Neutrophil (primary cell): ENCODE measurements at regions not wholly inside any gene's neighbourhood (a gene's known extent, or its start where the extent isn't known, plus 50 kb on each side); places are given as distances from the start of the nearest gene placed in this dataset.

Source experiments
- H3K27ac ChIP-seq: fragments of 200-600 bp; sonication (generic); 2 replicates; pipeline ENCODE4 v1.5.1; 2016; ENCODE audit warnings: mild to moderate bottlenecking, moderate library complexity
- H3K27me3 ChIP-seq: fragments of 200-600 bp; sonication (generic); 2 replicates; pipeline ENCODE4 v1.6.0; 2016; ENCODE audit warnings: mild to moderate bottlenecking
- H3K36me3 ChIP-seq: fragments of 200-600 bp; sonication (generic); 2 replicates; pipeline ENCODE4 v1.5.1; 2017
- H3K4me1 ChIP-seq, 2 experiments: fragments of 200-600 bp in 1 of 2; sonication (generic) in 1 of 2; 1 replicate in 1 of 2; 2 replicates in 1 of 2; pipeline versions ENCODE4 v1.5.1 to v1.6.1; 2013 to 2016; ENCODE audit warnings: low read depth in 1 of 2, low read length in 1 of 2, mild to moderate bottlenecking in 1 of 2, moderate library complexity in 1 of 2; ENCODE audit not compliant: control insufficient read depth in 1 of 2, insufficient read depth in 1 of 2
- H3K4me3 ChIP-seq, 2 experiments: fragments of 200-600 bp in 1 of 2; sonication (generic) in 1 of 2; 1 replicate in 1 of 2; 2 replicates in 1 of 2; pipeline ENCODE4 v1.5.1; 2013 to 2016; ENCODE audit warnings: low read depth in 1 of 2, low read length in 1 of 2, mild to moderate bottlenecking in 1 of 2, moderate library complexity in 1 of 2
- H3K9me3 ChIP-seq: fragments of 200-600 bp; sonication (generic); 2 replicates; pipeline ENCODE4 v1.5.1; 2016
- CTCF ChIP-seq: fragments of 200-600 bp; sonication (generic); IDR thresholded peaks from 2 replicates; pipeline ENCODE4 v1.5.1; 2016; ENCODE audit warnings: antibody characterized with exemption

GRCh38 chr16:66003201-66003600 lies 363.3 kb upstream of the CDH5 start:
- H3K4me3 ChIP-seq, result no peak overlapping the region
- H3K27me3 ChIP-seq, result peaks cover 8% of the 10 kb centered on the region
- TF ChIP-seq CTCF, result no peak
- no peaks in the 10 kb centered on the region for H3K9me3 ChIP-seq
- H3K36me3 ChIP-seq, result no peaks in the 10 kb centered on the region
- H3K4me1 ChIP-seq, result no peaks in the 10 kb centered on the region
- no peak overlapping the region for H3K27ac ChIP-seq

GRCh38 chr16:66002601-66003000 lies 363.9 kb upstream of the CDH5 start:
- H3K27ac ChIP-seq, result no peak overlapping the region

GRCh38 chr16:66001432-66001831 lies 365.1 kb upstream of the CDH5 start:
- Histone ChIP-seq H3K9me3 (no peaks in the 10 kb centered on the region), H3K27ac (no peak overlapping the region), H3K4me3 (no peak overlapping the region), H3K27me3 (peaks cover 8% of the 10 kb centered on the region), H3K36me3 (no peaks in the 10 kb centered on the region), H3K4me1 (no peaks in the 10 kb centered on the region)
- TF ChIP-seq CTCF, result no peak

More at GRCh38 chr16:66002601-66003000, 363.9 kb upstream of the CDH5 start:
- Histone ChIP-seq H3K36me3 (no peaks in the 10 kb centered on the region), H3K4me3 (no peak overlapping the region), H3K4me1 (no peaks in the 10 kb centered on the region), H3K27me3 (peaks cover 8% of the 10 kb centered on the region), H3K9me3 (no peaks in the 10 kb centered on the region)
- no peak for TF ChIP-seq CTCF

GRCh38 chr16:65998443-65998842 lies 368.0 kb upstream of the CDH5 start:
- no peak for TF ChIP-seq CTCF

GRCh38 chr16:65994291-65994690 lies 372.2 kb upstream of the CDH5 start:
- H3K4me3 ChIP-seq, result no peak overlapping the region
- TF ChIP-seq CTCF, result no peak
- no peaks in the 10 kb centered on the region for H3K27me3 ChIP-seq
- H3K36me3 ChIP-seq, result no peaks in the 10 kb centered on the region
- no peaks in the 10 kb centered on the region for H3K4me1 ChIP-seq
- H3K27ac ChIP-seq, result no peak overlapping the region
- no peaks in the 10 kb centered on the region for H3K9me3 ChIP-seq

More at GRCh38 chr16:65998443-65998842, 368.0 kb upstream of the CDH5 start:
- Histone ChIP-seq H3K27ac (no peak overlapping the region), H3K36me3 (no peaks in the 10 kb centered on the region), H3K27me3 (peaks cover 8% of the 10 kb centered on the region), H3K4me1 (no peaks in the 10 kb centered on the region), H3K9me3 (no peaks in the 10 kb centered on the region), H3K4me3 (no peak overlapping the region)

GRCh38 chr16:65991149-65991701 lies 375.3 kb upstream of the CDH5 start:
- TF ChIP-seq CTCF, result no peak
- Histone ChIP-seq H3K4me3 (no peak overlapping the region), H3K27me3 (no peaks in the 10 kb centered on the region)

More at GRCh38 chr16:65991149-65991701, 375.3 kb upstream of the CDH5 start:
- H3K4me1 ChIP-seq, result no peaks in the 10 kb centered on the region
- H3K27ac ChIP-seq, result no peak overlapping the region
- no peaks in the 10 kb centered on the region for H3K36me3 ChIP-seq
- H3K9me3 ChIP-seq, result no peaks in the 10 kb centered on the region
